ENCODE measurements at regions not wholly inside any gene's neighbourhood (a gene's known extent, or its start where the extent isn't known, plus 50 kb on each side); places are given as distances from the start of the nearest gene placed in this dataset.

- H3K9me3 ChIP-seq = no peaks in the 10 kb centered on the region
- intact Hi-C loops (cut with DNase I; ENCODE audit: low total_unique reads) (no loop called here), in situ Hi-C loops (cut with MboI; ENCODE audit: low pct_ligation_motif_present in 1 of 4, low pct_unique_long_range_greater_than_20kb in 1 of 4, low sequenced_read_pairs in 3 of 4) (no loop called here)
- WGBS, 2 donors (ENCODE audit: low coverage in 1 of 2) = 92 to 95% methylated on average over 1 of the region's 1 CpG
- H3K36me3 ChIP-seq = no peaks in the 10 kb centered on the region
- H3K27ac ChIP-seq = no peak overlapping the region
- DNase-seq = no peak
- H3K4me3 ChIP-seq = no peak overlapping the region
- no peaks in the 10 kb centered on the region for H3K4me1 ChIP-seq
- TF ChIP-seq CTCF (IDR thresholded peaks at IDR 0.05) (no peak), POLR2A (IDR thresholded peaks at IDR 0.05) (no peak), POLR2AphosphoS5 (IDR thresholded peaks at IDR 0.05) (no peak), EP300 (IDR thresholded peaks at IDR 0.05; ENCODE audit: low read depth) (no peak)
- H3K27me3 ChIP-seq = no peaks in the 10 kb centered on the region
Measured at GRCh38 chr6:103769431-103769830, 1090.3 kb downstream of the HACE1 start.

- Histone ChIP-seq H3K9me3 (no peaks in the 10 kb centered on the region), H3K36me3 (no peaks in the 10 kb centered on the region), H3K27ac (no peak overlapping the region), H3K27me3 (no peaks in the 10 kb centered on the region), H3K4me1 (no peaks in the 10 kb centered on the region), H3K4me3 (no peak overlapping the region)
- in situ Hi-C loops (cut with MboI; ENCODE audit: low pct_ligation_motif_present in 1 of 4, low pct_unique_long_range_greater_than_20kb in 1 of 4, low sequenced_read_pairs in 3 of 4) (no loop called here), intact Hi-C loops (cut with DNase I; ENCODE audit: low total_unique reads) (no loop called here)
- WGBS, 2 donors (ENCODE audit: low coverage in 1 of 2) = 28 to 50% methylated on average over 6 to 7 of the region's 7 CpGs
- TF ChIP-seq EP300 (IDR thresholded peaks at IDR 0.05; ENCODE audit: low read depth) = no peak
- no peak for TF ChIP-seq POLR2AphosphoS5 (IDR thresholded peaks at IDR 0.05)
- TF ChIP-seq CTCF (IDR thresholded peaks at IDR 0.05) = no peak
- TF ChIP-seq POLR2A (IDR thresholded peaks at IDR 0.05) = no peak
- no peak for DNase-seq
Measured at GRCh38 chr6:103750603-103751002, 1109.1 kb downstream of the HACE1 start.

GRCh38 chr6:103734016-103734415 lies 1125.7 kb downstream of the HACE1 start:
- DNase-seq = no peak
- no peaks in the 10 kb centered on the region for H3K4me1 ChIP-seq
- no peaks in the 10 kb centered on the region for H3K36me3 ChIP-seq

DNA sequence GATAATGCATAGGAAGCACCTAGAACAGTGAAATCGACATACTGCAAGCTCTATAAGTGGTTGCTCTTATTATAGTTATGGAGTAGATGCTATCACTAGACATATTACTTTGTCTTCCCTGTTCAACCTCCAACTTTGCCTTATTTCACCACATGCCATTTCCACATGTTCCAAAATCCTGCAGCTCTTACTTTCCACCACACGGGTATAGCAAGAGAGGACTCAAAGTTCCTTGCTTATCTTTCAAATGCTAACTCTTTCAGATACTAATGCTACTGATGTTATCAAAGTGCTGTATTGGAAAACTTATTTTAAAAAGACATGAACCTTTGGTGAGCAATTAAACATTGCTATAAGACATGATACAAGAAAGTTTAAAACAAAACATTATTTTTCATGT lies 1130.1 kb downstream of the HACE1 start:
- no peaks in the 10 kb centered on the region for H3K27me3 ChIP-seq
- no peaks in the 10 kb centered on the region for H3K36me3 ChIP-seq
- no peak for DNase-seq
- no peaks in the 10 kb centered on the region for H3K9me3 ChIP-seq
- TF ChIP-seq EP300 (IDR thresholded peaks at IDR 0.05; ENCODE audit: low read depth) = no peak
- TF ChIP-seq POLR2A (IDR thresholded peaks at IDR 0.05) = no peak
- TF ChIP-seq POLR2AphosphoS5 (IDR thresholded peaks at IDR 0.05) = no peak
- TF ChIP-seq CTCF (IDR thresholded peaks at IDR 0.05) = no peak
- intact Hi-C loops (cut with DNase I; ENCODE audit: low total_unique reads) = no loop called here
- 37 to 58% methylated on average over 2 of the region's 2 CpGs for WGBS, 2 donors (ENCODE audit: low coverage in 1 of 2)
- no peaks in the 10 kb centered on the region for H3K4me1 ChIP-seq
- no peak overlapping the region for H3K27ac ChIP-seq
- in situ Hi-C loops (cut with MboI; ENCODE audit: low pct_ligation_motif_present in 1 of 4, low pct_unique_long_range_greater_than_20kb in 1 of 4, low sequenced_read_pairs in 3 of 4) = no loop called here
- H3K4me3 ChIP-seq = no peak overlapping the region

More at GRCh38 chr6:103734016-103734415, 1125.7 kb downstream of the HACE1 start:
- no peaks in the 10 kb centered on the region for H3K27me3 ChIP-seq
- in situ Hi-C loops (cut with MboI; ENCODE audit: low pct_ligation_motif_present in 1 of 4, low pct_unique_long_range_greater_than_20kb in 1 of 4, low sequenced_read_pairs in 3 of 4) (no loop called here), intact Hi-C loops (cut with DNase I; ENCODE audit: low total_unique reads) (no loop called here)
- no peaks in the 10 kb centered on the region for H3K9me3 ChIP-seq
- no peak overlapping the region for H3K4me3 ChIP-seq
- no peak for TF ChIP-seq EP300 (IDR thresholded peaks at IDR 0.05; ENCODE audit: low read depth)
- no peak for TF ChIP-seq POLR2AphosphoS5 (IDR thresholded peaks at IDR 0.05)
- no peak for TF ChIP-seq CTCF (IDR thresholded peaks at IDR 0.05)
- no peak for TF ChIP-seq POLR2A (IDR thresholded peaks at IDR 0.05)
- H3K27ac ChIP-seq = no peak overlapping the region
- 78% methylated on average over 6 of the region's 6 CpGs; no CpG with 5 or more reads in 1 of the 2 donors for WGBS, 2 donors (ENCODE audit: low coverage in 1 of 2)
